GM23338 (cell line): ENCODE measurements at regions not wholly inside any gene's neighbourhood (a gene's known extent, or its start where the extent isn't known, plus 50 kb on each side); places are given as distances from the start of the nearest gene placed in this dataset.

Source experiments
- ATAC-seq: fragments of 200-7000 bp; cut with Tn5 transposase; 3 replicates; pipeline ENCODE4 v1.9.1; 2020
- DNase-seq: peaks from one replicate; pipeline ENCODE4 v3.0.0-alpha.2; 2015; ENCODE audit warnings: low spot score
- H2AFZ ChIP-seq: fragments of 200-600 bp; sonication (generic); 2 replicates; pipeline ENCODE4 v1.8.0; 2016; ENCODE audit warnings: antibody characterized with exemption, mild to moderate bottlenecking, moderate library complexity
- H3F3A ChIP-seq: fragments of 200-600 bp; sonication (generic); replicated peaks from 2 replicates; pipeline ENCODE4 v1.8.0; 2017; ENCODE audit warnings: antibody characterized with exemption, mixed run types, low read depth
- H3K27ac ChIP-seq: fragments of 200-600 bp; sonication (generic); 2 replicates; pipeline ENCODE4 v1.6.1; 2016; ENCODE audit warnings: low read depth
- H3K27me3 ChIP-seq: fragments of 200-600 bp; sonication (generic); 2 replicates; pipeline ENCODE4 v1.8.0; 2016; ENCODE audit warnings: mild to moderate bottlenecking, mixed run types, moderate library complexity; ENCODE audit not compliant: insufficient read depth
- H3K36me3 ChIP-seq: fragments of 200-600 bp; sonication (generic); 2 replicates; pipeline ENCODE4 v1.8.0; 2016; ENCODE audit warnings: mild to moderate bottlenecking; ENCODE audit not compliant: insufficient read depth
- H3K4me1 ChIP-seq: fragments of 200-600 bp; sonication (generic); 2 replicates; pipeline ENCODE4 v1.8.0; 2016; ENCODE audit warnings: mild to moderate bottlenecking, moderate library complexity; ENCODE audit not compliant: insufficient read depth
- H3K4me2 ChIP-seq: fragments of 200-600 bp; sonication (generic); 2 replicates; pipeline ENCODE4 v1.7.1; 2017; ENCODE audit warnings: mixed run types
- H3K4me3 ChIP-seq: fragments of 200-600 bp; sonication (generic); 2 replicates; pipeline ENCODE4 v1.6.1; 2016; ENCODE audit warnings: mixed run types
- H3K79me2 ChIP-seq: fragments of 200-600 bp; sonication (generic); replicated peaks from 2 replicates; pipeline ENCODE4 v1.8.0; 2017; ENCODE audit warnings: mild to moderate bottlenecking; ENCODE audit not compliant: insufficient read depth
- H3K9me2 ChIP-seq: fragments of 200-600 bp; sonication (generic); 2 replicates; pipeline ENCODE4 v1.8.0; 2017; ENCODE audit not compliant: insufficient read depth
- H4K20me1 ChIP-seq: fragments of 200-600 bp; sonication (generic); replicated peaks from 2 replicates; pipeline ENCODE4 v1.8.0; 2017; ENCODE audit warnings: mild to moderate bottlenecking; ENCODE audit not compliant: insufficient read depth
- H3K27ac Mint-ChIP-seq: 2 replicates; pipeline ENCODE4 v1.8.0; 2020; ENCODE audit warnings: inconsistent platforms, mild to moderate bottlenecking, moderate library complexity, mixed read lengths
- H3K27me3 Mint-ChIP-seq: 3 replicates; pipeline ENCODE4 v1.8.0; 2022; ENCODE audit warnings: low read depth, mild to moderate bottlenecking, moderate library complexity, mixed read lengths, inconsistent platforms; ENCODE audit not compliant: insufficient read depth, poor library complexity
- H3K36me3 Mint-ChIP-seq: 3 replicates; pipeline ENCODE4 v1.8.0; 2021; ENCODE audit warnings: low read depth, mild to moderate bottlenecking, inconsistent platforms, moderate library complexity, mixed read lengths
- H3K4me1 Mint-ChIP-seq: 3 replicates; pipeline ENCODE4 v1.8.0; 2020; ENCODE audit warnings: mild to moderate bottlenecking, inconsistent platforms, mixed read lengths
- H3K4me3 Mint-ChIP-seq: 3 replicates; pipeline ENCODE4 v1.8.0; 2021; ENCODE audit warnings: moderate library complexity, mild to moderate bottlenecking, inconsistent platforms, mixed read lengths
- H3K9me3 Mint-ChIP-seq: 3 replicates; pipeline ENCODE4 v1.8.0; 2020; ENCODE audit warnings: moderate library complexity, mild to moderate bottlenecking, inconsistent platforms, mixed read lengths
- EZH2 ChIP-seq: fragments of 200-600 bp; sonication (generic); IDR thresholded peaks from one replicate; pipeline ENCODE4 v1.8.0; 2017; ENCODE audit warnings: antibody characterized with exemption, mild to moderate bottlenecking, low read depth; ENCODE audit not compliant: unreplicated experiment
- EZH2phosphoT487 ChIP-seq: fragments of 200-600 bp; sonication (generic); IDR thresholded peaks from one replicate; pipeline ENCODE4 v1.8.1; 2018; ENCODE audit warnings: antibody characterized with exemption; ENCODE audit not compliant: unreplicated experiment
- POLR2AphosphoS5 ChIP-seq: IDR thresholded peaks from 2 replicates; pipeline ENCODE4 v1.6.1; 2016; ENCODE audit warnings: antibody characterized with exemption, low read depth
- ZNF462 ChIP-seq: fragments of 250-450 bp; sonication (Bioruptor Pico); IDR thresholded peaks from 2 replicates; pipeline ENCODE4 v1.5.0; 2020; ENCODE audit warnings: mild to moderate bottlenecking, moderate library complexity
- TF ChIP-seq, protein P1 (sequence below): IDR thresholded peaks from one replicate; pipeline ENCODE4 v1.6.1; 2018; ENCODE audit warnings: antibody characterized with exemption; ENCODE audit not compliant: unreplicated experiment

- no peak for TF ChIP-seq ZNF462 (CRISPR knock-in tag)
- TF ChIP-seq, protein P1, sequence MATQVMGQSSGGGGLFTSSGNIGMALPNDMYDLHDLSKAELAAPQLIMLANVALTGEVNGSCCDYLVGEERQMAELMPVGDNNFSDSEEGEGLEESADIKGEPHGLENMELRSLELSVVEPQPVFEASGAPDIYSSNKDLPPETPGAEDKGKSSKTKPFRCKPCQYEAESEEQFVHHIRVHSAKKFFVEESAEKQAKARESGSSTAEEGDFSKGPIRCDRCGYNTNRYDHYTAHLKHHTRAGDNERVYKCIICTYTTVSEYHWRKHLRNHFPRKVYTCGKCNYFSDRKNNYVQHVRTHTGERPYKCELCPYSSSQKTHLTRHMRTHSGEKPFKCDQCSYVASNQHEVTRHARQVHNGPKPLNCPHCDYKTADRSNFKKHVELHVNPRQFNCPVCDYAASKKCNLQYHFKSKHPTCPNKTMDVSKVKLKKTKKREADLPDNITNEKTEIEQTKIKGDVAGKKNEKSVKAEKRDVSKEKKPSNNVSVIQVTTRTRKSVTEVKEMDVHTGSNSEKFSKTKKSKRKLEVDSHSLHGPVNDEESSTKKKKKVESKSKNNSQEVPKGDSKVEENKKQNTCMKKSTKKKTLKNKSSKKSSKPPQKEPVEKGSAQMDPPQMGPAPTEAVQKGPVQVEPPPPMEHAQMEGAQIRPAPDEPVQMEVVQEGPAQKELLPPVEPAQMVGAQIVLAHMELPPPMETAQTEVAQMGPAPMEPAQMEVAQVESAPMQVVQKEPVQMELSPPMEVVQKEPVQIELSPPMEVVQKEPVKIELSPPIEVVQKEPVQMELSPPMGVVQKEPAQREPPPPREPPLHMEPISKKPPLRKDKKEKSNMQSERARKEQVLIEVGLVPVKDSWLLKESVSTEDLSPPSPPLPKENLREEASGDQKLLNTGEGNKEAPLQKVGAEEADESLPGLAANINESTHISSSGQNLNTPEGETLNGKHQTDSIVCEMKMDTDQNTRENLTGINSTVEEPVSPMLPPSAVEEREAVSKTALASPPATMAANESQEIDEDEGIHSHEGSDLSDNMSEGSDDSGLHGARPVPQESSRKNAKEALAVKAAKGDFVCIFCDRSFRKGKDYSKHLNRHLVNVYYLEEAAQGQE, result no peak
Observed at GRCh38 chr1:106722466-106722865, 334.0 kb upstream of the PRMT6 start (continued).

GRCh38 chr1:106727171-106727570, 329.3 kb upstream of the PRMT6 start:
- Mint-ChIP-seq H3K36me3 (no peaks in the 10 kb centered on the region), H3K4me3 (no peak overlapping the region), H3K9me3 (peaks cover 6% of the 10 kb centered on the region; the same call in 2 of the 3 replicates), H3K4me1 (peaks cover 8% of the 10 kb centered on the region; the same call in 2 of the 3 replicates), H3K27ac (no peak overlapping the region), H3K27me3 (no peaks in the 10 kb centered on the region)
- no peaks in the 10 kb centered on the region for H3K27me3 ChIP-seq
- peaks cover 6% of the 10 kb centered on the region; the same call in 1 of the 2 replicates for H3K4me1 ChIP-seq
- H4K20me1 ChIP-seq, result no peaks in the 10 kb centered on the region
- peak; percentile 6 for DNase-seq
- ATAC-seq, result no peak
- no peaks in the 10 kb centered on the region for H3K9me2 ChIP-seq
- TF ChIP-seq EZH2 (no peak), POLR2AphosphoS5 (no peak), EZH2phosphoT487 (no peak)
- no peaks in the 10 kb centered on the region for H3K36me3 ChIP-seq
- H3K4me3 ChIP-seq, result no peak overlapping the region
- H3K4me2 ChIP-seq, result no peak overlapping the region
- peak overlapping the region; percentile 19; the same call in 1 of the 2 replicates for H2AFZ ChIP-seq
- H3F3A ChIP-seq, result no peaks in the 10 kb centered on the region
- H3K27ac ChIP-seq, result no peak overlapping the region
- no peaks in the 10 kb centered on the region for H3K79me2 ChIP-seq
